NCI-H146 treated with DMSO at 0.1 percent for 48 hours (cell line): ENCODE measurements at regions not wholly inside any gene's neighbourhood (a gene's known extent, or its start where the extent isn't known, plus 50 kb on each side); places are given as distances from the start of the nearest gene placed in this dataset.
A peak's percentile ranks its signal among the peaks of the same experiment; 100 is the strongest.

Experiments used
- DNase-seq: peaks from one replicate; lab custom pipeline; 2025; ENCODE audit not compliant: unreplicated experiment; lab: John Stamatoyannopoulos, UW

- DNase-seq: no peak
Measured at GRCh38 chr15:95410757-95411156, 919.7 kb upstream of the NR2F2 start.

GRCh38 chr15:95416576-95416975 lies 913.9 kb upstream of the NR2F2 start:
- no peak for DNase-seq

- DNase-seq: no peak
Measured at GRCh38 chr15:95417761-95418160, 912.7 kb upstream of the NR2F2 start.

DNA sequence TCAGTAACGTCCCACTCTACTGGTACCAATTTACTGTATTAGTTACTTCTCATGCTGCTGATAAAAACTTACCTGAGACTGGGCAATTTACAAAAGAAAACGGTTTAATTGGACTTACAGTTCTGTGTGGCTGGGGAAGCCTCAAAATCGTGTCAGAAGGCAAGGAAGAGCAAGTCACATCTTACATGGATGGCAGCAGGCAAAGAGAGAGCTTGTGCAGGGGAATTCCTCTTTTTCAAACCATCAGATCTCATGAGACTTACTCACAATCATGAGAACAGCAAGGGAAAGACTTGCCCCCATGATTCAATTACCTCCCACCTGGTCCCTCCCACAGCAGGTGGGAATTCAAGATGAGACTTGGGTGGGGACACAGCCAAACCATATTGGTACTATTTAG lies 908.2 kb upstream of the NR2F2 start:
- DNase-seq: no peak

- no peak for DNase-seq
Measured at GRCh38 chr15:95425859-95426258, 904.6 kb upstream of the NR2F2 start.

DNA sequence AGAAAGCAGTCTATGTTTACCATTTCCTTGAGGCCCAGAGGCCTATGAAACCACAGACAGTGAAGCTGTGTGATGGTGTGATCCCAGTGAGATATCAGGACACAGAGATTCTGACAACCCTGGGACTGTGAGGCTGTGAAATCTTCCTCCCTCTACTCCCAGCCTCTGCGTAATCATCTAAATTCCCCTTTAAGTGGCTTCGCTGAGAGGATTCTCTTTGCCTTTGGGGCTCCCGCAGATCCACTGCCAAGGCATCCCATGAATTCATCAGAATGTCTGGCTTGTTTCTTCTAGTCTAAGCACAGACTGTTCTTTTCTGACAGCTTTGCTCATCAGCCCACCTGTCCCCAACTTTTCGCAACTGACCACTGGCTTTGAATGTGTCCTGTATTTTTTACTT lies 901.2 kb upstream of the NR2F2 start:
- DNase-seq: no peak

DNA sequence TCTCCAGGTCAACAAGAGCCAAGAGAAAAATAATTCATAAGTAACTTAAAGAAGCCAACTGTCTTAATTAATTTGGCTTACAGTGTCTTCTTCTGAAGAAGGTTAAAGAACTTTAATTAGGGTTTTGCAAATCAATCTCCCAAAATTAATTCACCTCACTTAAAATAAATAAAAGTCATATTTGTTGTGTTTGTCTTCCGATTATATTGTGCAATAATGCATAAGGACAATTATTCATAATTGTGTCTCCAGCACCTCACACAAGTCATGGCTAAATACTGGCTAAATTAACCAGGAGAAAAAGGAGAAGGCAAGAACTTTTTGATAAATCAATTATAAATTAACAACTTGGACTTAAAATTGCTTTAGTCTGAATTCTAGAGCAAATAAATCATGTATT lies 899.0 kb upstream of the NR2F2 start:
- DNase-seq: no peak

- DNase-seq: no peak
Measured at GRCh38 chr15:95432878-95433405, 897.6 kb upstream of the NR2F2 start.

DNA sequence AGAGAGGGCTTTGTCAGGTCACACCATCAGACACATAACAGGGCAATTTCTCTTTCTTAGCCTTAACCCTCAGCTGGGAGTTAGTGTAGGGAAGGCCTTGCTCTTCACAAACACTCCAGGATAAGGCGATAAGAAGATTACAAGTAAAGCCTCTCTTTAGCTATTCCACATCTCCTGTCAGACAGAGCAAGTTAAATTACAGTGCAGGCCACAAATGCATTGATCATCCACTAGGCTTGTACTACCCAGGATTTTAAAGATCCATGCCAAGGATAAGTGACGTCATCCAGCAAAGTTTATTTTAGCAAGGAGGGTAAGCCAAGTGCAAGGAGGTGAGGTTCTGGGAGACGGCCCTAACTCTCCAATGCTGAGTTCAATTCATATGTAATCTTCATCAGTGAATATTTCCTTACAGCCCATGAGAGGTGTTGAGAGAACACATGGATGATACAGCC lies 890.6 kb upstream of the NR2F2 start:
- DNase-seq: no peak

GRCh38 chr15:95440712-95441111 lies 889.8 kb upstream of the NR2F2 start:
- no peak for DNase-seq

- no peak for DNase-seq
Measured at GRCh38 chr15:95442107-95442719, 888.3 kb upstream of the NR2F2 start.

GRCh38 chr15:95444860-95445259 lies 885.6 kb upstream of the NR2F2 start:
- DNase-seq: no peak

- DNase-seq: no peak
Measured at GRCh38 chr15:95446854-95447253, 883.6 kb upstream of the NR2F2 start.

- DNase-seq: no peak
Measured at GRCh38 chr15:95447486-95447885, 883.0 kb upstream of the NR2F2 start.

- no peak for DNase-seq
Measured at GRCh38 chr15:95448531-95449229, 881.8 kb upstream of the NR2F2 start.

GRCh38 chr15:95449230-95449628 lies 881.3 kb upstream of the NR2F2 start:
- DNase-seq: no peak

DNA sequence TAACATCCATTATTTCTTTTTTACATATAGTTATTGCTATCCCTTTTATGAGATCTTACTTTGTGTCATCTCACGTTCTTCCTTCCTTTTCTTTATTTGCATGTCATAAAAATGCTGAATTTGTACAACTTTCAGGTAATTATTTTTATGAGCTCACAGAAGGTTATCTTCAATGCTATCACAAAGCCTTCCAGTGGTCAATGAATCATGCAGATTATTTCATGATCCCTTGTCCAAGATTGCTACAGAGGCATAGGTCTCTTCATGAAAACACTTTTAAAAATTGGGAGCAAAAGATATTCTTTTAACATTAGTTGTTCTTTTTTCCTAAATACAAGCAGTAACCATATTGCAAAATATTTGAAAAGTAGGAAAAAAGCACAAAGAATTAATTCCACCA lies 880.1 kb upstream of the NR2F2 start:
- no peak for DNase-seq

DNA sequence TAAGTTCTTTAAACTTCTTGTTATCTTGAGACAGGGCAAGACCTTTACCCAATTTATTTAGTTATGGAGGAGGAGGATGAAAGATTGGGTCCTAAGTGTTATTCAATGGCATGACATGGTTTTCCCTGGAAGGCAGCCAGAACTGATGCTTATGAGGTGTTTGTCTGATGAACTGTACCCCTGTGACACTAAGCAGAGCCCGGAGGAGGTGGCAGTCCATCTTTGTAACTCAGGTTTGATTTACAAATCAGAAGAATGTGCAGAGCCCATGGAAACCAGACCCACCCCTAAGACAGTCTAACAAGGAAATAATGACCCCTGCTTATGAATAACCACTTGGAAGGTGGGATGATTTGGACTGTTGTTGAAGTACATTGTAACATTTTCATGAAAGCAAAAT lies 878.6 kb upstream of the NR2F2 start:
- DNase-seq: no peak

DNA sequence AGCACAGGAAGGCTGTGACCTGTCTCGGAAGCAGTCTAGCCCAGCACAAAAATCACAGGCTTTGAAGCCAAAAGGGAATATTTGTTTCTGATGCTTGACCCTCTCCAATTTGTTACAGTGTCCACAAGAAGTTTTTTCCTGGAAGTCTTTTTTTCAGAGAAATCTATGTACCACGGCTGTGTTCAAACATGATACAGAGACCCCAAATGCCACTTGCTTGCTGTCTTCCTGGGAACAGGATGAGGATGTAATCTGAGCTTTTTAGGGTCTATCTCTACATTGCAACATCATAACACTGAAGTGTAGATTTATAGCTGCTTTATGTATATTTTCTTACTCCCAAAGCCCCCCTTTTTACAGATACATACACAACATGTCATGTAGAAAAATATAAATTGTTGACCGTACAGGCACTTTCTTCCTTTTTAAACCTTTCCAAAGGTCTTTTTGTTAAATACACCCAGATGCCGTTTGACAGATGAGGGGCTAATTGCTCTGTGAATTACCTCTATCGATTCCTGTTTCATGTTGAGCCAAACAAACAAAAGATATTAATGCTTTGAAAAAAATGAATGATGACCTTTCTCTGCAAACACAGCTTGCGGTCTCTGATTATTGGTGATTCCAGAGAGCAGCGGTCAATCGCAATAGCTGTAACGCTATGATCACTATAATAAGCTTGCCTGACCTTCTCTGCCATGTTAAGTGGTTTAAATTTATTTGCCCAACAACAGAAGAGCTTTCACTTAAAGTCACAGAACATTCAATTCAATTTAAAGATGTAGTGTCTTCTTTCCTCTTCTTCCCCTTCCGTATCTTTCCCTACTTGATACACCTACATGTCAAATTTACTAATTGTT lies 875.9 kb upstream of the NR2F2 start:
- DNase-seq: peak; percentile 42

DNA sequence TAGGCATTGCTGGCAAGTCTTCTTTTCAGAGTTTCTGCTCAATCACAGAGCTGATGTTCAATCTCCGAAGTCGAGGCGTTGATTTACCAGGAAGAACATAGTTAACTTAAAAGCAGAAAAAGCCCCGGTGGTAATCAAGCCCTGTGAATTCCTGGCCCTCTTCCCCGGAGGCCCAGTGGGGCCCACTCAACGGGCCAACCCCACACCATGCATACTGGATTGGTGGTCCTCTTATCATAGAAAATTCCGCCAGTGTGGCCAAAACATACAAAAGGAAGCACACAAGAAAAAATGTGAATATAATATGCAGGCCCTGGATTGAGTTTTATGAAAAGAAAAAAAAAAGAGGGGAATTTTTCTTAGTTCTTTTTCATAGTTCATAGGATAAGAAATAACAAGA lies 873.0 kb upstream of the NR2F2 start:
- DNase-seq: no peak

GRCh38 chr15:95458721-95459120 lies 871.8 kb upstream of the NR2F2 start:
- DNase-seq: no peak

DNA sequence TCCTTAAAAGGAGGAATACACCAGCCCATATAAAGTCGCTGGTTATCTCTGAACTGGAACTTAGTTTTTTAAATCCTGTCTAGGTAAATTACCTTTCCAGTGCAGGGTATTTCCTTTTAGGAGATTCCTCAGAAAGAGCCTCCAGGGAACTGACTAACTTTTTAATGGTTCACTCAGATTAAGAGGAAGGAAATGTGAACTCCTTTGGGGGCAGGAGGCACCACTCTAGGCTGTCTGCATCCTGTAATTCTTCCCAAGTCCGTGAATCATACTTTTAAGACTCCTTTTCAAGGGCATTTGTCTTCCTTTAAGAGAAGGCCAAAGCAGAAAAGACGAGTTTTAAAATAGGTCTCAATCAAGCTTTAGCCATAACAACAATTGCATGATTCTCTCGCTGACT lies 871.2 kb upstream of the NR2F2 start:
- no peak for DNase-seq
